GM19397 (cell line): ENCODE measurements at regions not wholly inside any gene's neighbourhood (a gene's known extent, or its start where the extent isn't known, plus 50 kb on each side); places are given as distances from the start of the nearest gene placed in this dataset.

Source experiments
- ATAC-seq: cut with Tn5 transposase; IDR thresholded peaks from one replicate; pipeline ENCODE4 v1.9.1; 2021; ENCODE audit warnings: mild to moderate bottlenecking, moderate library complexity; ENCODE audit not compliant: unreplicated experiment

DNA sequence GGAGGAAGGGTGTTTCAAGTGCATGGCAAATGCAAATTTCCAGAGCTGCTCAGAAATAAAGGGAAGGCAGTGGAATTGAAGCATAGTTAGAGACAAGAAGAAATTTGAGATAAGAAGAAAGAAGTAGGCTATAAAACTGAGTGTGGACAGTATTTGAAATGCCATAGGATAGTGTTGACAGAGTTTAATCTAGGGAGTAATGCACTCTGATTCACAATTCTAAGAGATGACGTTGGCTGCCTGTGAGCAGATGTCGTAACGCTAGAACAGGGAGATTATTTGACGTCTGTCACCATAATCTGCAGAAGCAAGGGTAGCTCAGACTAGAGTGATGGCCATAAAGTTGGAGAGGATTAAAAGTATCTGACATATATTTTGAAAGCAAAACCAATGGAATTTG, 389.9 kb upstream of the KIRREL3 start:
- no peak for ATAC-seq

DNA sequence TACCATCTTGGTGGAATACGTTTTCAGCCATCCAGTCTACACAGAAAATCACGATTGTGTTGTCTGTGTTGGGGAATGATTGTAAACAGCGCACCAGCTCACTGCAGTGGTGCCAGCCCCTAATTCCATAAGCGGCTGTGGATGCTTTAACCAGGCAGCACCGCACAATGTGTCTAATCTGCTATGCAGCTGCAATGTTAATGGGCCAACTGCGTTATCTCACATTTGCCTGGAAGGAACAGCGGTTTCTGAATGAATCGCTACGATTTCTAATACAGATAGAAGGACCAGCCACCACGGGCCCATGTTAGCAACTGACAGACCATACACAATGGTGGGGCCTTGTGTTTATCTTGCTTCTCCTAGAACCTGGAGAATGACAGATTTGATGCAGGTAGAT, 384.5 kb upstream of the KIRREL3 start:
- no peak for ATAC-seq

DNA sequence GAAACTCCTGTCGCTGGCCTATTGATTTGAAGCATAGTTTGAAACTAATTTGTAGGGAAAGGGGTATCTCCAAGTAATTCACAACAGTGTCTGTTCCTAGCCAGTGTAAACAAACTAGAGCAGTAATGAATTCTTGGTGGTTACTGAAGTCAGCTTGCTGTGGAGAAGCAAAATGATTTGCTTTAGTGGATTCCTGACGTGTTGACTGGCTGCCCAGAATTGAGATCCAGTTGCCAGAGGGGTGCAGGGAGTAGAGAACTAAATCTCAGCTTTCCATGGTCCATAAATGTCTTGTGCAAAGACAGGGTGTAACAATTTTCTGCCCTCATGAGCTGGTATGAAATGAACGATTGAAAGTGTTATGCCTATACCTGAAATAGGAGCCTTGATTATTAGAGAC, 382.5 kb upstream of the KIRREL3 start:
- no peak for ATAC-seq

DNA sequence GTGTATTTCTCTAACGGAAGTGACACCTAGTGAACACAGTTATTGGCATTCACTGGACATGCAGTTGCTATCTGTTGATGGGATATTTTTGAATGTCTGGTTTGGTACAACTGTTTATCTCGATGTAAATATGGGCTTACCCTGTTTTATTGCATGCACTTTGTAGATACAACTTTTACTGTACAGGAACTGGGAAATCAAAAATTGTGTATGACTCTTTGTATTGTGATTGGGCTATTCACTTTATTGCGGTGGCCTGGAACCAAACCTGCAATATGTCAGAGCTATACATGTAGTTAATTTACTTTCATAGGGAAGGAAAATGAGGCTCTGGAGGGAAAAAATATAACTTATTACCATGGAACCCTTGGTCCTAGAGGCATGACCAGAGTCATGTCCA, 380.7 kb upstream of the KIRREL3 start:
- ATAC-seq = no peak

DNA sequence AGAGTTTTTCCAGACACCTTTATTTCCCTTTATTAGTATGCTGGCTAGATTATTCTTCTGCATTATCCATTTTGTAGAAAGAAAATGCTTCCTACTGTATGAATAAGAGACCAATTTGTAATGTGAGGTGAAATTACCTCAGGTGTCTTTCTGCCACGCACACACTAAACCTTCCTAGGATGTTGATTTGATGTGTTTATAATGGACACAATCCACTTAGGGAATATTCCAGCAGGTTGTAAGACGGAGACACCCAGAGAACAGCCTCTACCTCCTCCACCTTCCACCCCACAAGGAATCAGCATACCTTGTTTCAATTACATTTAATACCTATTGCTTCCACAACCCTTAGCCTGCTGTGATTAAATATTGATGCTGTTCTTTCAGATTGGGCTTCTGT, 379.1 kb upstream of the KIRREL3 start:
- no peak for ATAC-seq

DNA sequence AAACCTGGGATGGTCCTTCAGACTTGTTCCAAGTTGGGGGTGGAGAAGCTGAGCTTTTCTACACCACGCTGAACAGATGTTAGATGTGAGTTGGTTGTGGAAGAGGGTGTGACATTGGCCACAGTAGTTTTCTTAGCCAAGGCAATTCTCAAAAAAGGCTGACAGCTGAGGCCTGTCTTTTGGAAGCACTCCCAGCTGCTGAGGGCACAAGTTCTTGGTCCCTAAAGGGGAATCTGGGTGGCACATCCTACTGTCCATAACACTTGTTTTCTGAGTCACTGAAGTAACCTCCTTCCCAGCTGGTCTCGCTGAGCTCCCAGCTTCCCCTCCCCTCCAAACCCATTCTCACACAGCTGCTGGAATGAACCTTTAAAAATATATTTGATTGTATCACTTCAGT, 375.7 kb upstream of the KIRREL3 start:
- no peak for ATAC-seq

DNA sequence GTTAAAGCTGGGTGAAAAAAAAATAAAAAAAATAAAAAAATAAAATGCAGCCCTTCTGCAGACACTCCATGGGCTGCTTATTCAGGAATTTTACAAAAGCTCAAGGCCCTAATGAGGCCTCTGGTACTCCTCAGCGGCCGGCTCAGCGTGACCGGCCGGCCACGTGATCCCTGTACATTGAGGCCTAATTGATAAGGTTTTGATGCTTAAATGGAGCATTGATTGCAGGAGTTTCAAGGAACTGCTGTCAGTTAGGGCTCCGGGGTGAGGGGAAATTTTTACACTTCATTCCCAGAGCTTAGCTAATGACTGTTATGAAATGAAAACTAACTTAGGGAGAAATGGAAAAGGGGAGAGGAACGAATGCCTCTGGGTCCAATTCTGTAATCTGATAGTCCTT, 368.8 kb upstream of the KIRREL3 start:
- ATAC-seq = no peak

DNA sequence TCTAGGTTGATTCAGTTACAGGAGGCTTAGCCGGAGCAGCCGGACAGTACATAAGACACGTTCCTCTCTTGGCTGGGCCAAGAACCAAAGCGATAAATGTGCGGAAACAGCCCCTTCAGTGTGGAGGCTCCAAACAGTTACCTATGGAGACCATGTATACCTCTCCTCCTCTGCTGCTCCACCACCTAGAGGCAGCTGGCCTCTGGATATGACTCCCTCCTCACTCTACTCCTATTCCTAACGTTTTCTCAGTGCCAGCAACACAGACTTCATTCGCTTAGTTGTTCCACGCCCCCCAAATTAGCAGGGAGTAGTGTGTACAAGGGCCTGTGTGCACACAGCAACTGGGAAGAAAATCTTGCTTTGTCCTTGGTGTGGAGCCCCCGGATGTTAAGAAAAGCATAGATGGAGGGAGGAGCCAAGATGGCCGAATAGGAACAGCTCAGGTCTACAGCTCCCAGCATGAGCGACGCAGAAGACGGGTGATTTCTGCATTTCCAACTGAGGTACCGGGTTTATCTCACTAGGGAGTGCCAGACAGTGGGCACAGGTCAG, 362.3 kb upstream of the KIRREL3 start:
- ATAC-seq = no peak

DNA sequence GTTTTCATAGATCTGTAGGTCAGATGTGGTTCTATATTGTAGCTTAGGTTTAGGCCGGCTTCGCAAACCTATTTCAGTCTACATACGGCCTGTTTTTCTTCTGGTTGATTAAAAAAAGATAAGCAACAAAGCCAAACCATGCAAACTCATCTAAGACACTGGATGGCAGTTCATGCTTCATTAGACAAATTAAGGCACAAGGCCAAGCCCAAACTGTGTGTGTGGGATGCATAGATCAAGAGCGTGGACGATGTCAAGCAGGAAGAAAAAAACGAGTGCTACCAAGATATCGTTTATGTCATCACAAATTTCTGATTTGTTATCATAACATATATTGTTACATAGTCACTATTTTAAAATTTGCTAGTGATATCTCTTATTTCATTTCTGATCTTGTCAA, 357.6 kb upstream of the KIRREL3 start:
- no peak for ATAC-seq

DNA sequence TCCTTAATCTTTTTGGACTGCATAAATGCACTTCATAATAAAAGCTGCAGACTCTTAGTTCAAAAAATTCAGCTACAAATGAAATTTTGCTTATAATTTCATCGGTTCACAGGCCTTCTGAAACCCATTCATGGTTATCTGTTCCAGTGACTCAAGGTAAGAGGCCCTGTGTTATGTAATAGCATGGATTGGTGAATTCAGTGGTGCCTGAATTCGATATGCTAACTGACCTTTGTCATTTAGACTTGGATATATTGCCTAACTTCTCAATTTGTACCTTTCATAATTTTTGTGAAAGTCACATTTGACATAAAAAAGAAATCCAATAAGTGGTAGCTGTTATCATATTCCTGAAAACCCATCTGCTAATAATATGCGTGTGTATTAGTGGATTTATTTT, 349.9 kb upstream of the KIRREL3 start:
- ATAC-seq = no peak

DNA sequence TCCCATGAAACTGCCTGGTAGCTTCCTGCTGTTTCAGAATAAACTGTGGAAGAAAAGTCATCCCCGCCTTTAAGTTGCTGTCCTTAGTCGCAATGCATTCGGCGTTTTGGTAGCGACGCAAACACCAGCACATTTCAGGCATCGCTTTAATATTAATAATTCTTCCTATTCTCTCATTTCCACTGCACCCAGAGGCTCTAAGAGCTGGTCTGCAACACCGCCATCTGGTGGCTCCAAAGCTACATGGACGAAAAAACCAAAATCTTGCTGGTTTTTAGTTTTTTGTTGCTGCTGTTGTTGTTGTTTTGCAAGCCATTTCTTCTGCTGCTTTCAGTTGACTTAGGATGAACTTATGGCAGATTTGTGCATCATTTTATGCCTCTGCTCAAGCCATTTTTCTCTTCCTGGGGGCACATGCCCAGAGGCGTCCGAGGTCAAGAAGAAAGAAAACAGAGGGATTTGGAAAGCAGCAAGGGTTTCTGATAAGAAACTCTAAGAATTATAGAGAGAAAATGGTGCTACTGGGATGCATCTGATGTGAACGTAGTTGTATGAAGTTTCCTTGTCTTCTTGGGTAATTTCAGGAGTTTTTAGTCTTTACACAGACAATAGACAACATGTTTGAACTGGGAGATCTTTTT, 345.4 kb upstream of the KIRREL3 start:
- no peak for ATAC-seq

DNA sequence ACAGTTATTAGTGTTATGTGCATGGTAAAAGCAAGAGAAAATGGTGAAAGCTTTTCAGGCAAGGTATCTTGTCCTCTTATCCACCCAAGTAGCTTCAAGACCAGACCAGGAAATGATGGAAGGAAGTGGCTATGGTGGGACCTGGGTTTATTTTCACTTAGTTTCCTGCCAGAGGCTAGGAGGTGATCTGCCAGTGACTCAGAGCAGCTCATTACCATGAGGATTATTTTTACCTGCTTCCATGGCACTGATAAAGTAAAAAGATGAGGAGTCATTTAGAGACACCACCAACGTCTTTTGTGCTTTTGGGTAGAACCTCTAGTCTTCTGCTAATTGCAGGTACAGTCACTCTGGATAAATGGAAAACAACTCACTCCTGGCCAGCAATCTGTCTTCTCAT, 339.9 kb upstream of the KIRREL3 start:
- no peak for ATAC-seq

DNA sequence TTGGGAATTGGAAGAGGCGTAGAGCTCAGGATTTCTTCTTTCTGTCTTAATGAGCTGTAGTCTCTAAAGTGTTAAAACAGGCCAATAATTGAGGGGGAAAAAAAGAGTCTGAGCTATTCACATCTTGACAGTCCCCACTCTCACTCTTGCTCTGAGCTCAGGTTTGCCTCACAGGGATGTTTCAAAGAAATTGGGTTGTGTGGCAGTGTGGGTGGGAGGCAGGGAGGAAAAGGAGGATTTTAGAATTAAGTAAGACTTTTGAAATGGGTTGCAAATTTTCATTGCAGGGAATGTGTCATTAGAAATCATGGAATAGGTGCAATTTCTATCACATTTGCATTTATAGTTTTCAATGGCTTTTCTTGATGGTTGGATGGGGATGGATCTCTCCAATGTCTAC, 338.8 kb upstream of the KIRREL3 start:
- no peak for ATAC-seq

DNA sequence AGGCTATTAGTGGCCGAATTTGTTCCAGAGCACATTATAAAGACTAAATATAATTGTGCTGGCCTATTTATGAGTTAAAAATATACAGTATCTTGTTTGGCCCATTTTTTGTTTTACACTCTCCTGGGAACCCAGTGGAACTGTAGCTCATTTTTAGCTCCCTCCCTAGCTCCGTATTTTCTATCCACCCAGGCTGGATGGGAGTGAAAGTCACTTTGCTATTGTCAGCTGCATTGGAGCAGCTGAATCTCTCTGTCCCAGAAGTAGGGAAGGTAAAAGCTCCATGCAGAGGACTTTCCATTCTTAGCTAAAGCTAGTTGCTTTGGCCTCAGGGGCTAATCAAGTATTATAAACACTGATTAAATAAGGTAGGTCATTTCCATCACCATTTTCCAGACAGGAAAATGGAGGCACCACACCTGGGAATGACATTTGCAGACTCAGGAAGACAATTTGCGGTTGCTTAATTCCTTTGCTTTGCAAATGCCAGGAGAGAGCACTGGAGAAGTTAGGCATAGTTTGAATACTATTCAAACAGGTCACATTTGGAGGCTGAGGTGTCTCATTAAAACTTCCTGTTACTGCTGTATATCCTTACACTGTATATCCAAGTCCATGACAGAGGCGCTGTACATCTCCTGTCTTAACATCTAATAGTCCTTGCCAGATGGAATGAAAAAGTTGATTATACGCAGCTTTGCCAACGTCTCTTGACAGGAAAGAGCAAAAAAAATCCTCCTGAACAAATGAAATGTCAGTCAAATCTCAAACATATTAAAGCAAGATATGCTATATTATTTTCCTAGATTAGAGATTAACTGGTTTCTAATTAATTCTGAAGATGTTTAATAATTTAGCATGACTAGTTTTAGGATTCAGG, 338.1 kb upstream of the KIRREL3 start:
- ATAC-seq = no peak

DNA sequence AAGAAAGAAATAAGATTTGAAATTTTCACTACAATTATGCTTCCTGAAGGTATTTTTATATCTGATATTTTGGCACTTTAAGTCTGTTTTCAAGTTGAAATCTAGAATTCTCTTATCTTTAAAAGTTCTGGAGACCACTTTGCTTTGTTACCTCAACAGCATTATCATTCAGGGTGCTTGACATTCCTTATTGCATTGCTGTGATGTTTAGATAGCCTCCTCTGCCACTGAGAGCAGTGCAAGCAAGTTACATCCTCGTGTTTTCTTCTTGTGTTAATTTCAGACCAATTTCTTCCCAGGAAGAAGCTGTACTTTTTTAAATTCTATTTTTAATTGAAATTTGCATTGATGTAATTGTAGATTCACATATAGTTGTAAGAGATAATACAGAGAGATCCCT, 333.9 kb upstream of the KIRREL3 start:
- no peak for ATAC-seq

DNA sequence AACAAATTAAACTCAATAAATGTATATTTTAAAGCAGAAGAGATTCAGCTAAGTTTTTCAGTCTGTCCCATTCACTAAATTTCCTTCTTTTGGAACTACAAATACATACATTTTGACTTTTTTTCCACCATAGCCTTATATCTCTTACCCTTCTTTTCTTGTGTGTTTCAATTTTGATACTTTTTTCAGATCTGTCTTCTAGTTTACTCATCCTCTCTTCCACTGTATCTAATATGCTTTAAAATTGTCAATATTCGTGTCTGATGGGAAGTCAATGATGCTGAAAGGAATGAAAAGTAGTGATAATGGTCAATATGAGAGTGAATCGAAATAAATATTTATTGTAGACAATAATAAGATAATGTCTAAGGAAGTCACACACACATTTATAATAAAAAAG, 332.3 kb upstream of the KIRREL3 start:
- no peak for ATAC-seq

DNA sequence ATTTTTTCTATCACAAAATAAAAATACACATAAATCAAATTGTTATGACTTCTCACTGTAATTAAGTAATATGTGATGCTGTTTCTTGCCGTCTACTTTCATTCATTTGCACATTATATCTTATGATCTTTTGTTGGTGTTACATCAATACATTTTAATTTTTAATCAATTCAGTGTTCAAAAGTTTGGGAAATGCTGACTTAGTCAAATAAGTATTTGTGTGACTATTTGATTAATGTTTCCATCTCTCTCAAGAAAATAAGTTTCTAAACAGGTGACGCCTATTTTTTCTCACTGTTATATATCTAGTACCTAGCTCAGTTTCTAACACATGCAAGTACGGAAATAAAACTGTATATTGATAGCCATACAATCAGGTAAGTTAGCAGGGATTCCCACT, 329.5 kb upstream of the KIRREL3 start:
- no peak for ATAC-seq

DNA sequence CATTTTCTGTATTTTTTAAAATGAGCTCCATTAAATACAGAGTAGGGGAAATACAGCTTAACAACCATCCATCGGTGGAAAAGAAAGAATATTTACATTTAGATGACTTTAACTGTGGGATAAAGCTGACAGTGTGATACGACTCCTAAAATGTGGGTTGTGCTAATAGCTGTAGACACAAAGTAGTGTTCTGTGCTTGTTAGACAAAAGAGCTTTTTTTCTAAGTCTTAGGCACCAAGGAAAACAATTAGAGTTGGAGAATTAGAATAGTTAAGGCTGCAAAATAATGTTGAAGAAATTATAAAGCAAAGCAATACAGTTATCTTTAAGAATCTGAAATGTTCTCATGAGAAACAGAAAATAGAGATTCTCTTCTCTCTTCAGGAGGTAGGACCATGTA, 307.7 kb upstream of the KIRREL3 start:
- no peak for ATAC-seq

DNA sequence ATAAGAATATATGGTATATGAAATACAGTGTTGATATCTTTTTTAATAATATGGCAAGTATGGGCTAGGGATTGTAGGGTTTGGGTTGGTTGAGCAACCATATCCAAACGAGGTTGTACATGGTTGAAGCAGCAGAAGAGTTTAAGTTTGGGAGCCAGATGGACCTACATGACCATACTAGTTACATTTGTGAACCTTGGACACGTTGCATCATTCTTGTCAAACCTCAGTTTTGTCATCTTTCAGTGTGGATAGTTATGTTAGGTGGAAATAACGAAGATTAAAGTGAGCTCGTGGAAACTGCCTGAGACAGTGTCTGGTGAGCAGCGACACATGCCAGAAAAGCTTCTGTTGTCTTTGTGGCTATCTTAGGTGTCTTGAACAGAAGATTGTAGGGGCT, 307.1 kb upstream of the KIRREL3 start:
- no peak for ATAC-seq

DNA sequence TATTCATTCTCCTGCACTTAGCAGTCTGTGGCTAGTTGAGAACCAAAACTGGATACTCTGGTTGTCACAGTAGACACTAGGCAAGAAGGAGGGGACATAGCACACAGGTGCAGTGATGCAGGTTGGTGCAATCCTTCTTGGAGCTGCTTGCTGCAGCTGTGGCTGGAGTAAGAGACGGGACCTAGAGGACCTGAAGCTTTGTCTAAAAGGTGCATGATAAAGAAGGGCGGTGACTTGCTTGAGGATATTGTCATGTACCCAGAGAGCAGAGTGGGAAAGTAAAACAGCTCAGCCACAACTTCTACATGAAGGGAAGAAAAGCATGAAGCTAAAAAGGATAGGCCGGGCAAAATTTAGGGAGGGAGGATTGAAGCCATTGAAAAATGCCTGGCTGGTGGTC, 304.1 kb upstream of the KIRREL3 start:
- no peak for ATAC-seq

DNA sequence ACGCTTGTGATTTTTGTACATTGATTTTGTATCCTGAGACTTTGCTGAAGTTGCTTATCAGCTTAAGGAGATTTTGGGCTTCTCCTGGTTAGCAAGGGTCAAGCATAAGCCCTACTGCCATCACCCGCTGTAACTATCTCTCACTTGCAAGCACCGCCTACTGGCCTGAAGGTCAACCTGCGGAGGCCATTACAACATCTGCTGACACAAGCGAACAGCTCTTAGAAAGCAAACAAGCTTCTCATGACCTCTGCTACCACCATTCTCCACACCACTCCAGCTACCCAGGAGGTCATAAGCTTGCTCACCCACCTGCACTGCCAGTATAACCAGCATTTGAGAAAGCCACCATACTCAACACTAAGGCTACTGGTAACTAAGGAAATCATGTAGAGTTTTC, 288.4 kb upstream of the KIRREL3 start:
- no peak for ATAC-seq

DNA sequence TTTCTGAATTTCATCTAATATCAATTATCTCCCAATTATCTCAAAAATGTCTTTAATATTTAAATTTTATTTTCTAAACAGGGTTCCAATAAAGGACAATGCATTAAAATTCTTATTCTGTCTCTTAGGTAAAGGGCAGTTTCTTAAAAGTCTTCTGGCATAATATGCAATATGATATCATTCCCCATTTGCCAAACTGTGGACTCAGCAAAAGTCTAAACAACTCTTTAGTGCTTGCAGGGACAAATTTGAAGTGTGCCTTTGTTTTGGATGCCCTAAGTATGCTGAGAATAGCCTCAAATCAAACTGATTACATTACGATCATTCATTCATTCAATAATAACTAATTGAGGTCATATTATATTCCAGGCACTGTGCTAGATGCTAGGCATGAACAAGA, 281.0 kb upstream of the KIRREL3 start:
- ATAC-seq = no peak
